ENCODE measurements at regions not wholly inside any gene's neighbourhood (a gene's known extent, or its start where the extent isn't known, plus 50 kb on each side); places are given as distances from the start of the nearest gene placed in this dataset.

DNA sequence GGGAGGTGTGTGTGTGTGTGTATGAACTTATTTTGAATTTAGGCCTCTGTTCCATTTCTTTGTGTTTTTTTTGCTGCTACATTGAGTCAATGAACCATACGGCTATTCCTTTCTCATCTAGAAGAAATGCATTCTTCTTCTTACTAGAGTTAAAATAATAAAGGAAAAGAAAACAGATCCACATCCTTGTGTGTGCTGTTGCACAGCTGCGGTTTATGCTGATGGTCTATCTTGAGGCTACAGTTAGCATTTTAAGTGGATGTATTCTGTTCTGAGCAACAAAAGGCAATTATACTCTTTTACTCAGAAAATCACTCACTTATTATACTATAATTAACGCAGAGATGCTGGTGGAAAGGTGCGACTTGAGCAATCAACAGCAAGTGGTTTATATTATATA, 615.0 kb upstream of the MBL2 start:
- H3K9me2 ChIP-seq (ENCODE audit: insufficient read depth) = no peaks in the 10 kb centered on the region
- TF ChIP-seq TCF7L2 (IDR thresholded peaks at IDR 0.05; ENCODE audit: borderline replicate concordance, extremely low read depth, insufficient read depth, insufficient read length) (no peak), JUND (IDR thresholded peaks at IDR 0.05) (no peak), POLR2A (IDR thresholded peaks at IDR 0.05; ENCODE audit: borderline replicate concordance, extremely low read depth, insufficient read depth, insufficient read length) (no peak), SIN3A (IDR thresholded peaks at IDR 0.05; ENCODE audit: low read depth) (no peak), FOSL1 (IDR thresholded peaks at IDR 0.05; ENCODE audit: low read depth) (no peak)
- TF ChIP-seq, protein P1, sequence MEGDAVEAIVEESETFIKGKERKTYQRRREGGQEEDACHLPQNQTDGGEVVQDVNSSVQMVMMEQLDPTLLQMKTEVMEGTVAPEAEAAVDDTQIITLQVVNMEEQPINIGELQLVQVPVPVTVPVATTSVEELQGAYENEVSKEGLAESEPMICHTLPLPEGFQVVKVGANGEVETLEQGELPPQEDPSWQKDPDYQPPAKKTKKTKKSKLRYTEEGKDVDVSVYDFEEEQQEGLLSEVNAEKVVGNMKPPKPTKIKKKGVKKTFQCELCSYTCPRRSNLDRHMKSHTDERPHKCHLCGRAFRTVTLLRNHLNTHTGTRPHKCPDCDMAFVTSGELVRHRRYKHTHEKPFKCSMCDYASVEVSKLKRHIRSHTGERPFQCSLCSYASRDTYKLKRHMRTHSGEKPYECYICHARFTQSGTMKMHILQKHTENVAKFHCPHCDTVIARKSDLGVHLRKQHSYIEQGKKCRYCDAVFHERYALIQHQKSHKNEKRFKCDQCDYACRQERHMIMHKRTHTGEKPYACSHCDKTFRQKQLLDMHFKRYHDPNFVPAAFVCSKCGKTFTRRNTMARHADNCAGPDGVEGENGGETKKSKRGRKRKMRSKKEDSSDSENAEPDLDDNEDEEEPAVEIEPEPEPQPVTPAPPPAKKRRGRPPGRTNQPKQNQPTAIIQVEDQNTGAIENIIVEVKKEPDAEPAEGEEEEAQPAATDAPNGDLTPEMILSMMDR (IDR thresholded peaks at IDR 0.05 in 2 of 3, conservative IDR thresholded peaks at IDR 0.05 in 1 of 3; ENCODE audit: borderline replicate concordance in 1 of 3, insufficient read depth in 1 of 3, low read depth in 2 of 3, low read length in 2 of 3) = no peak
- no peak overlapping the region for H2AFZ ChIP-seq (ENCODE audit: low read depth, low read length, poor library complexity, severe bottlenecking)
- ChIA-PET RAD21 (ENCODE audit: low non-redundant PET in 1 of 2, low total read pairs in 2 of 2, uncharacterized antibody in 2 of 2, unreplicated experiment in 2 of 2) (no interaction called here), POLR2A (no interaction called here), CTCF (no interaction called here)
- no peak overlapping the region for H3K27ac ChIP-seq (ENCODE audit: low read depth, low read length)
- peaks cover 3 to 15% of the 10 kb centered on the region in 2 experiments; a peak in 2 of 4 replicates for H3K9me3 ChIP-seq (ENCODE audit: control insufficient read depth in 1 of 2, insufficient read depth in 1 of 2, low read depth in 1 of 2, low read length in 2 of 2)
- ATAC-seq (no peak), DNase-seq (ENCODE audit: low read depth, low spot score) (no peak)
- no peak overlapping the region for H3K9ac ChIP-seq (ENCODE audit: low read length)
- BruUV-seq (replicated peaks) = no TSS peak
- H3K36me3 ChIP-seq (ENCODE audit: control insufficient read depth in 1 of 2, insufficient read depth in 2 of 2, low read length in 2 of 2) = no peaks in the 10 kb centered on the region
- no peaks in the 10 kb centered on the region for H3K79me2 ChIP-seq (ENCODE audit: insufficient read depth, low read length)
- H4K20me1 ChIP-seq (ENCODE audit: insufficient read depth) = no peaks in the 10 kb centered on the region
- H3K27me3 ChIP-seq (ENCODE audit: insufficient read depth, low read length) = no peaks in the 10 kb centered on the region
- H3K4me2 ChIP-seq (ENCODE audit: low read length) = no peak overlapping the region
- intact Hi-C loops (cut with micrococcal nuclease) = no loop called here
- H3K4me3 ChIP-seq (replicated peaks in 1 of 2; ENCODE audit: low read depth in 1 of 2, low read length in 2 of 2) = no peak overlapping the region
- H3K4me1 ChIP-seq (ENCODE audit: control insufficient read depth in 1 of 2, insufficient read depth in 2 of 2, low read length in 2 of 2) = no peaks in the 10 kb centered on the region

DNA sequence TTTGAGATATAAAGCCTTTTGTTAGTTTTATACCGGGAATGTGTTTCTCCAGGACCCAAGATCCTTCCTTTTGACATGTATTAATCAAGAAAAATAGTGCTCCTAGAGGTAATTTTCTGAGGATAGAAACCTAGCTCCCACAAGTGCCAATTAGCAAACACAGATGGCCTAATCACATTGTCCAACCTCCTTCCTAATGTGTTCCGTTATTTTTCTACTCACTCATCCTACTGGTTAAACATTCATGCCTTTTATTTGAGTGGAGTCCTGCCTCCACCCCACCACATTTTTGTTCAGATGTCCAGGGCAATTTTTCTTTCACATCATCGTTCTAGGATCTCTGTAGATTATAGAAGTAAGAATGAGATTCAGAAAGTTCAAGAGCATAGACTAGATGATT, 610.0 kb upstream of the MBL2 start:
- H3K79me2 ChIP-seq (ENCODE audit: insufficient read depth, low read length) = no peaks in the 10 kb centered on the region
- no peaks in the 10 kb centered on the region for H3K9me2 ChIP-seq (ENCODE audit: insufficient read depth)
- no peaks in the 10 kb centered on the region for H4K20me1 ChIP-seq (ENCODE audit: insufficient read depth)
- BruUV-seq (replicated peaks) = no TSS peak
- H3K4me1 ChIP-seq (ENCODE audit: control insufficient read depth in 1 of 2, insufficient read depth in 2 of 2, low read length in 2 of 2) = no peaks in the 10 kb centered on the region
- no peaks in the 10 kb centered on the region for H3K27me3 ChIP-seq (ENCODE audit: insufficient read depth, low read length)
- H3K9me3 ChIP-seq (ENCODE audit: control insufficient read depth in 1 of 2, insufficient read depth in 1 of 2, low read depth in 1 of 2, low read length in 2 of 2) = peaks cover 0 to 22% of the 10 kb centered on the region in 2 experiments; a peak in 2 of 4 replicates
- POLR2A ChIA-PET = no interaction called here
- intact Hi-C loops (cut with micrococcal nuclease) = no loop called here
- TF ChIP-seq YY1 (IDR thresholded peaks at IDR 0.05; ENCODE audit: extremely low read depth, insufficient replicate concordance, low read depth, low read length) (no peak), POLR2A (IDR thresholded peaks at IDR 0.05; ENCODE audit: borderline replicate concordance, extremely low read depth, insufficient read depth, insufficient read length) (no peak), SP1 (IDR thresholded peaks at IDR 0.05; ENCODE audit: low read depth) (no peak), EZH2phosphoT487 (IDR thresholded peaks at IDR 0.05; ENCODE audit: borderline replicate concordance) (no peak), RAD21 (IDR thresholded peaks at IDR 0.05; ENCODE audit: low read depth) (no peak)
- H3K27ac ChIP-seq (ENCODE audit: low read depth, low read length) = no peak overlapping the region
- H3K4me2 ChIP-seq (ENCODE audit: low read length) = no peak overlapping the region
- no peak for DNase-seq (ENCODE audit: low read depth, low spot score)
- H2AFZ ChIP-seq (ENCODE audit: low read depth, low read length, poor library complexity, severe bottlenecking) = no peak overlapping the region
- H3K4me3 ChIP-seq (replicated peaks in 1 of 2; ENCODE audit: low read depth in 1 of 2, low read length in 2 of 2) = no peak overlapping the region
- CTCF ChIA-PET = no interaction called here
- H3K9ac ChIP-seq (ENCODE audit: low read length) = no peak overlapping the region
- RAD21 ChIA-PET (ENCODE audit: low non-redundant PET in 1 of 2, low total read pairs in 2 of 2, uncharacterized antibody in 2 of 2, unreplicated experiment in 2 of 2) = no interaction called here
- ATAC-seq = no peak
- H3K36me3 ChIP-seq (ENCODE audit: control insufficient read depth in 1 of 2, insufficient read depth in 2 of 2, low read length in 2 of 2) = no peaks in the 10 kb centered on the region
